ENCODE measurements at regions not wholly inside any gene's neighbourhood (a gene's known extent, or its start where the extent isn't known, plus 50 kb on each side); places are given as distances from the start of the nearest gene placed in this dataset.

- DNase-seq: no peak
- no peak overlapping the region for H3K4me3 ChIP-seq
- no peaks in the 10 kb centered on the region for H3K27me3 ChIP-seq
- H3K36me3 ChIP-seq: no peaks in the 10 kb centered on the region
- intact Hi-C loops (cut with DNase I; ENCODE audit: low total_unique reads): no loop called here
- TF ChIP-seq, protein P1, sequence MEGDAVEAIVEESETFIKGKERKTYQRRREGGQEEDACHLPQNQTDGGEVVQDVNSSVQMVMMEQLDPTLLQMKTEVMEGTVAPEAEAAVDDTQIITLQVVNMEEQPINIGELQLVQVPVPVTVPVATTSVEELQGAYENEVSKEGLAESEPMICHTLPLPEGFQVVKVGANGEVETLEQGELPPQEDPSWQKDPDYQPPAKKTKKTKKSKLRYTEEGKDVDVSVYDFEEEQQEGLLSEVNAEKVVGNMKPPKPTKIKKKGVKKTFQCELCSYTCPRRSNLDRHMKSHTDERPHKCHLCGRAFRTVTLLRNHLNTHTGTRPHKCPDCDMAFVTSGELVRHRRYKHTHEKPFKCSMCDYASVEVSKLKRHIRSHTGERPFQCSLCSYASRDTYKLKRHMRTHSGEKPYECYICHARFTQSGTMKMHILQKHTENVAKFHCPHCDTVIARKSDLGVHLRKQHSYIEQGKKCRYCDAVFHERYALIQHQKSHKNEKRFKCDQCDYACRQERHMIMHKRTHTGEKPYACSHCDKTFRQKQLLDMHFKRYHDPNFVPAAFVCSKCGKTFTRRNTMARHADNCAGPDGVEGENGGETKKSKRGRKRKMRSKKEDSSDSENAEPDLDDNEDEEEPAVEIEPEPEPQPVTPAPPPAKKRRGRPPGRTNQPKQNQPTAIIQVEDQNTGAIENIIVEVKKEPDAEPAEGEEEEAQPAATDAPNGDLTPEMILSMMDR (IDR thresholded peaks at IDR 0.05): no peak
- TF ChIP-seq POLR2A (IDR thresholded peaks at IDR 0.05): no peak
- no peak overlapping the region for H3K27ac ChIP-seq
- H3K9me3 ChIP-seq: no peaks in the 10 kb centered on the region
- no peaks in the 10 kb centered on the region for H3K4me1 ChIP-seq
Measured at GRCh38 chr2:35337922-35338321, 1017.7 kb upstream of the CRIM1 start.

- H3K4me3 ChIP-seq: no peak overlapping the region
- H3K27me3 ChIP-seq: no peaks in the 10 kb centered on the region
- no peaks in the 10 kb centered on the region for H3K36me3 ChIP-seq
- H3K27ac ChIP-seq: no peak overlapping the region
- TF ChIP-seq POLR2A (IDR thresholded peaks at IDR 0.05): no peak
- TF ChIP-seq, protein P1 (IDR thresholded peaks at IDR 0.05): no peak
- intact Hi-C loops (cut with DNase I; ENCODE audit: low total_unique reads): no loop called here
- DNase-seq: no peak
- no peaks in the 10 kb centered on the region for H3K4me1 ChIP-seq
- H3K9me3 ChIP-seq: no peaks in the 10 kb centered on the region
Measured at GRCh38 chr2:35314049-35314448, 1041.5 kb upstream of the CRIM1 start.

- intact Hi-C loops (cut with DNase I; ENCODE audit: low total_unique reads): no loop called here
- no peak overlapping the region for H3K4me3 ChIP-seq
- H3K36me3 ChIP-seq: no peaks in the 10 kb centered on the region
- no peak for DNase-seq
- no peak for TF ChIP-seq POLR2A (IDR thresholded peaks at IDR 0.05)
- TF ChIP-seq, protein P1 (IDR thresholded peaks at IDR 0.05): no peak
- no peak overlapping the region for H3K27ac ChIP-seq
- H3K9me3 ChIP-seq: no peaks in the 10 kb centered on the region
- H3K4me1 ChIP-seq: no peaks in the 10 kb centered on the region
- H3K27me3 ChIP-seq: no peaks in the 10 kb centered on the region
Measured at GRCh38 chr2:35301369-35301768, 1054.2 kb upstream of the CRIM1 start.

DNA sequence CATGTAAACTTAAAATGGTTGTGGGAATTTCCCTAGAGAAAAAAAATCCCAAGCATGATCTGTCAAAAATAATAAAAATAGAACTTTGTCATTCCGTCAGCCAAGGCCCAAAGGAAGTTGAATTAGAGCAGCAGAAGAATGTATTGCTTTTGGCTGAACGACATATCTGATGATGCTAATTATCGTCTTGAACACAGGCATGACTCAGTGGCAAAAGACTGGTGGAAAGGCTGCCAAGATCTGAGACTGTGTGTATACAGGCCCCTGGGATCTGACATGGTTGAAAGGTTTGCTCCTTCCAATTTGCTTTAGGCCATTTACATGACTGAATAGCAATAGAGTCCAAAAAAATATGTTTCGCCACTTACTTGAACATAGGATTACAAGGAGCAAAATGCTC lies 1057.1 kb upstream of the CRIM1 start:
- H3K4me1 ChIP-seq: no peaks in the 10 kb centered on the region
- no peaks in the 10 kb centered on the region for H3K27me3 ChIP-seq
- H3K4me3 ChIP-seq: no peak overlapping the region
- no peak overlapping the region for H3K27ac ChIP-seq
- H3K36me3 ChIP-seq: no peaks in the 10 kb centered on the region
- DNase-seq: no peak
- intact Hi-C loops (cut with DNase I; ENCODE audit: low total_unique reads): no loop called here
- TF ChIP-seq, protein P1 (IDR thresholded peaks at IDR 0.05): no peak
- no peak for TF ChIP-seq POLR2A (IDR thresholded peaks at IDR 0.05)
- no peaks in the 10 kb centered on the region for H3K9me3 ChIP-seq

DNA sequence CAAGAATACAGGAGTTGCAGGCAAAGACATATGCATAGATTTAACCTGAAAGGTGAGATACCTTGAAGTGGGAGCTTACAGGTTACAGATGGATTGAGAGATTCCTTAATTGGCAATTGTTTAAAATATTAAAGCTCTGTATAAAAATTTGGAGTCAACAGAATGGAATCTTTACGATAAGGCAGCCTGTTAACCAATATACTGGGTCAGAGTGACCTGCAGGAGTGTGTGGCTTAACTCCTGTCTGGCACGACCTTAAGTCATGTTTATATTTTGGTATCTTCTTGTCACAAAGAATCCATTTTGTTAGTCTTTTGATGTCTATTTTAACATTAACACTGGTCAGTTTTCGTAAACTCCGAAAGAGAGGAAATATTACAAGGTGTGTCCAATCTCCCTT lies 1058.2 kb upstream of the CRIM1 start:
- Histone ChIP-seq H3K9me3 (no peaks in the 10 kb centered on the region), H3K4me1 (no peaks in the 10 kb centered on the region), H3K36me3 (no peaks in the 10 kb centered on the region), H3K27ac (no peak overlapping the region), H3K4me3 (no peak overlapping the region), H3K27me3 (no peaks in the 10 kb centered on the region)
- TF ChIP-seq, protein P1 (IDR thresholded peaks at IDR 0.05): no peak
- TF ChIP-seq POLR2A (IDR thresholded peaks at IDR 0.05): no peak
- no peak for DNase-seq
- intact Hi-C loops (cut with DNase I; ENCODE audit: low total_unique reads): no loop called here

All from uterus (tissue), 3 donors.